NK-92 (cell line): ENCODE measurements at regions not wholly inside any gene's neighbourhood (a gene's known extent, or its start where the extent isn't known, plus 50 kb on each side); places are given as distances from the start of the nearest gene placed in this dataset.

Experiments
- DNase-seq: peaks from one replicate; lab custom pipeline; 2025; ENCODE audit not compliant: unreplicated experiment; lab: John Stamatoyannopoulos, UW

DNA sequence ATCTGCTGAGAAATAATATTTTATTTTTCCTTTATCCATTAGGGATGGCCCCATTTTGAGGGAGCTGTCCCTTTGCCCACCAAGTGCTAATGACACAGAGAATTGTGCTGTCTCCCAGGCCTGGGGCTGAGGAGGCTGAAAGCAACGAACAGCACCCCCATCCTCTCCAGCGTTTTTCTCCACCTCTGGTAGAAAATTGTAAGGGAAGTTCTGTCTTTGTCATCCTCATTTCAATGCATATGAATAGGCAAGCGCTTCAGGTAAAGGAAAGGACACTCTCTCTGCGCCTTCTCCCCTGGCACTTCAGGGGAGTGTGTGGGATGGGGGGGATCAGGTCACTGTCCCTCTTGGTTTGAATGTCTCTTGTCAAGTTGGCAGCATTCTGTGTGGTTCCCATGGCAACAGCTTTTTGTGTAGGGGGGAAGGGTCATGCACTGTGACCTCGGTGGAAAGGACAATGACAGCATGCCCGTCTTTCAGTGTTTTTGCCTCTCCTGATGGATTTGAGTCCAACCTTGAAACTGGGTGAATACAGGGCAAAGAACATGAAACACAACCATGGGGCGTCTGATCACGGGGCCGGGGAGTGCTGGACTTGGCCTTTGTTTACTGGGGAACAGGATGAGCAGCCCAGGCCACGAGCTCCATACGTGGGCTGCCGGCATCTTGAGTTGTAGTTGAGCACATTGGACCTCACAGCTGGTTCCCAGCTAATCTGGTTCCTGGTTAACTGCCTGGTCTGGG is 230.2 kb downstream of the VRK1 start:
- DNase-seq: no peak

DNA sequence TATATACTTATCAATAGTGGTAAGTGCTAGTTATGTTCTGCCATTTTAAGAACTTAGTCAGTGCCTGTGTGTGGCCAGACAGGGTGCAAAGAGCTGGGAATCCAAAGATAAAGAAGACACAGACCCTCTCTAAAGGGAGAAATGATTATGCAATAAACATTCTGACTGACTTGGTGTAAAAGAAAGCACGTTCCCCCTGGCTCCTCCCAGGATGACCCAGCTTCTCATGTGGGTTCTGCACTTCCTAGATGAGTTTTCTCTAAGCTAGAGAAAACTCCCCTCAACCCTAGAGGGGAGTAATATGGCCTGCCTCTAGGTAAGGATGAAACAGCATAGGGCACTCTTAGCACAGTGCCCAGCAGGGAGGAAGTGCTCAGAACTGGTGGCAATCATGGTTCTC is 231.2 kb downstream of the VRK1 start:
- DNase-seq: no peak

- DNase-seq: no peak
Observed at GRCh38 chr14:97029800-97030199, 232.6 kb downstream of the VRK1 start.

DNA sequence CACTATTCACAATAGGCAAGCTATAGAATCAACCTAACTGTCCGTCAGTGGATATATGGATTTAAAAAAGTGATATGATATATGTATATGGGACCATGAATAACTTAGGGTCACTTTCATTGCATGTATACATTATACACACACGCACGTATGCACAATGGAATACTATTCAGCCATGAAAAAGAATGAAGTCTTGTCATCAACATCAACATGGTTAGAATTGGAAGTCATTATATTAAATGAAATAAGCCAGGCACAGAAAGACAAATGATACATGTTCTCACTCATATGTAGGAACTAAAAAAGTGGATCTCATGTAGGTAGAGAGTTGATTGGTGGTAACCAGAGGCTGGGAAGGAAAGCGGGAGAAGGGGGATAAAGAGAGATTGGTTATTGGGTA is 234.3 kb downstream of the VRK1 start:
- DNase-seq: no peak

DNA sequence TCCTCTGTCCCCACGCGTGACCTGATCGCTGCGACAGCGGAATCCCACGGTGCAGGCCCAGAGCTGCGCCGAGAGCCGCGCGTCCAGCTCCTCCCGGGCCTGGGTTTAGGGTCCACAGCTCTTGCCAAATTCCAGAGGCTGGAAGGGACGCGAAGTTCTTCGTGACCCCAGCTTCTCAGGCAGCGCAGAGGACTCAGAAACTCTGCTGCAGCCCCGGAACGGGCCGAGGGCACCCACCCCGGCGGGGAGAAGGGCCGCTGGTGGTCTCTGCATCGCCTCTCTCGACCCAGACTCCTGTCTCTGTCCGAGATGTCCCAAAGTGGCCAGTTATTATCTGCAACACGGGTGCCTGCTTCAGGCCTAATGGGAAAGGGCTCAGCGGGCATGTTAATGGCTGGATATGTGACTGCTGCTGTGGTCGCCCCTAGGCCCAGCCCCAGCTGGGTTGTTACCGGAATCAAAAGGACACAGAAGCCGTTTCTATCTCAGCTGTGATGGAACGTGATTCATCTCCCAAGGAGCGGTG is 236.4 kb downstream of the VRK1 start:
- DNase-seq: no peak

DNA sequence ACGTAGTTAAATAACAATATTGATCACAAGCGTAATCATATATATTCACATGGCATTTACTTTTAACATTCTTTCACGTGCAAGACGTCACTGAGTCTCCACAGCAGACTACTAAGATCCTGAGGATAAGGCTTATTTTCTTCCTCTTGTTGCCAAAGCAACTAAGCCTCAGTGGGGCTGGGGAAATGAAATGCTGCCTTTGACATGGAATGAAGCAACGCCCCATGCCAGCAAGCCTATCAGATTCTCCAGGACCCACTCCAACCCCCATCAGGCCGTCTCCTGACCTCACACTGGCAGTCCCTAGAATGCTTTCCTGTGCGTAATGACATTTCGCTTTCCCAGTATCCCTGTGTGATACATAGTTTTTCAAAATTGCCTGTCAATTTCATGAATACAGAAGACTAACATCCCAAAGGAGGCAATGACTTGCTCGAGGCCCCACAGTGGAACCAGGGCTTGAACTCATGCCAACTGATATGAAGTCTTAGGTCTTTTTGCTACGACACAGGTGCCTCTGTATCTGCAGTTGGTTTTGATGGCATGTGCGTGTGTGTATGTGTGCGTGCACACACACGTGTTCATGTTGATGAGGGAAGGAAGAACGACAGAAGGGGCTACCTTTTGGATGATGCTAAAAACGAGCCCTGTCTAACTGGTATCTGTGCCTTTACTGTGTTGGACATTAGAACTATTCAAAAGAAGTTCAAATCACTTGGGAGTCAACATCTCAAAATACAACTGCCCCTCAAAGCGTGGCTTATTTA is 239.1 kb downstream of the VRK1 start:
- no peak for DNase-seq

GRCh38 chr14:97039717-97040363 is 242.7 kb downstream of the VRK1 start:
- DNase-seq: no peak

- no peak for DNase-seq
Observed at GRCh38 chr14:97046967-97047366, 249.8 kb downstream of the VRK1 start.

GRCh38 chr14:97052001-97052400 is 254.8 kb downstream of the VRK1 start:
- no peak for DNase-seq

GRCh38 chr14:97053941-97054340 is 256.8 kb downstream of the VRK1 start:
- DNase-seq: no peak

- no peak for DNase-seq
Observed at GRCh38 chr14:97055355-97055754, 258.2 kb downstream of the VRK1 start.

DNA sequence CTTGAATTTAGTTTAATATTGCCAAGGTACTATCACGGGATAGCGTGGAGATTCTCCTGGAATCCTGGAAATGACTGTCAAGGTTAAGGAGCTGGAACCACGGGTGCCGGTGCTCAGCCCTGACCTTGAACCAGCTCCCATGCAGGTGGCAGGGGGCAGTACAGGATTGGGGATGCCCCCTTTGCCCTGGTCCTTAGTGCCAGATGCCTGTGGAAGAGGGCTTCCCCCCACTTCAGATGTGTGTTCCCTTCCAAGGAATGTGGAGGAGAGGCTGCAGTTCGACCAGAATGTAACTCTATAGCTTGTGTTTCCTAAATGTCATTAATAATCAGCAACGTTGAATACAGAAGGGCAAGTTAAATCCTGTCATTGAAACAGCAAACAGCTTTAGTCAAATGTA is 258.9 kb downstream of the VRK1 start:
- DNase-seq: no peak

- no peak for DNase-seq
Observed at GRCh38 chr14:97057238-97058073, 260.3 kb downstream of the VRK1 start.

DNA sequence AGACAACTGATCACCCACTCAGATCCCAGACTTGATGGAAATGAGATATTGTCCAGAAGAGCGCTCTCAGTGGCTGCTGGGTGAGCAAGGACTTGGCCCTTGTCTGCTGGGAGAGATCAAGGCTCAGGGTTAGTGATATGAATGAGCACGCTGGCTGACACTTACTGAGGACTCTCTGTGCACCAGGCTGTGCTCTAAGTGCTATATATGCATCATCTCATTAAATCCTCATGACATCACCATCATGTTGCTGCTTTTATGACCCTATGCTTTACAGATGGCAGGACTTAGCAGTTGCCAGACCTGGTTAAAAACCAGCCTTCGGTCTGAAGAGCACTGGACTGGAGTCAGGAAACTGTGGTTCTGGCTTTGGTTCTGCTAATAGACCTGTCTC is 260.9 kb downstream of the VRK1 start:
- no peak for DNase-seq

DNA sequence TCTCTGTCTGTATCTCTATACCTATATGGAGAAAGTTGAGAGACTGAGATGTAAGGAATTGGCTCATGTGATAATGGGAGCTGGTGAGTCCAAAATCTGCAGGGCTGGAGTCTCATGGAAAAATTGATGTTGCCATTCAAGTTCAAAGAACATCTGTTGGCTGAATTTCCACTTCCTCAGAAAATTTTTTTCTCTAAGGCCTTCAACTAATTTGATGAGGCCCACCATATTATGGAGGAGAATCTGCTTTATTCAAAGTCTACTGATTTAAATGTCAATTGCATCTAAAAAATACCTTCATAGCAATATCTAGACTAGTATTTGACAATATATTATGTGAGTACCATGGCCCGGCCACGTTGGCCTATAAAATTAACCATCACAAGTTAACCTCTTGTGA is 261.4 kb downstream of the VRK1 start:
- no peak for DNase-seq

DNA sequence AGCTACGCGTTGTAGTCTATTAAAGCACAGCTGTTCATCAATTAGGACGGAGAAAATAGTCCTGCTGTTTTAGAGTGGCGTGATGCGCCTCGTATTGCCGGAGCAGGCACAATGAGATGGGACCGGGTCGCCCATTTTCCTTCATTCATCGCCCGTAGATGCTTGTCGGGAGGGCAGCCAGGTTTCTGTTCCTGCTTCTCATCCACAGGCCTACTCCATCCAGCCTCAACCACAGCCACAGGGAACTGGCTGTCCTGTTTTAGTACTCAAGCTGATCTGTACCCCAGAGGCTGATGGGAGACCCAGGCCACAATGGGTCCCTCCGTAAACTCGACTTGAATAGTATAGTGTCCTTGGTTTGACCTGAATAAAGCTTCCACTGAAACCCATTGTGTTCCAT is 264.0 kb downstream of the VRK1 start:
- DNase-seq: no peak

GRCh38 chr14:97061714-97062113 is 264.5 kb downstream of the VRK1 start:
- no peak for DNase-seq

DNA sequence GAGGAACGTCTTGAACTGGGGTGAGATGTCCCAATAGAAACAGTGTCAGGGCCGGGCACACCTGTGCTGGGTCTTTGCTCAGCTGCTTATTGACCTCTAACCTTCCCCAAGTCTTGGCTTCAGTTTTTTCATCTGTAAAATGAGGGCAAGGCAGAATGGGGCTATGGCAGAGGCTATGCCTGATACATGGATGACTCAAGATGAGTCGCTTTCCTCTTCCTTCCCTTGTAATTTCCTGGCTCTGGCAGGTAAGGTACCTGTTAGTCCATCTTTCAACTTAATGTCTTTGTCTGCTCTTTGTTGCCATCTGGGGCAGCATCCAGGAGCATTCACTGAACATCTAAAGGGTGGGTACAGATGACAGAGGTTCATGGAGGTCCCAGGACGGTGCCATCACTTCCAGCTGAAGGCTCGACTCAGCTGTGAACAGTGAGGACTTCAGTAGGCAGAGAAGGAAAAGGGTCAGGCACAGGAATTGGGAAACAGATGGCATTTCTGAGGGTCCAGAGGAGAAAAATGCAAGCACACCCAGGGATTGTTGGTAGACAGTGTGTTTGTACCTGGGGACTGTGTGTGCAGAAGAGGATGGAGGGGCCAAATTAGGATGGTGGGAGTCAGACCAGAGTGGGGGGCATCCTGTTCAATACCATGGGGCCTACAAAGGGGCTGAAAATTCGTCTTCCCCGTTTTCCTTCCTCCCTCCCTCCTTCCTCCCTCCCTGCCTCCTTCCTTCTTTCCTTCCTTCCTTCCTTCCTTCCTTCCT is 268.3 kb downstream of the VRK1 start:
- no peak for DNase-seq

DNA sequence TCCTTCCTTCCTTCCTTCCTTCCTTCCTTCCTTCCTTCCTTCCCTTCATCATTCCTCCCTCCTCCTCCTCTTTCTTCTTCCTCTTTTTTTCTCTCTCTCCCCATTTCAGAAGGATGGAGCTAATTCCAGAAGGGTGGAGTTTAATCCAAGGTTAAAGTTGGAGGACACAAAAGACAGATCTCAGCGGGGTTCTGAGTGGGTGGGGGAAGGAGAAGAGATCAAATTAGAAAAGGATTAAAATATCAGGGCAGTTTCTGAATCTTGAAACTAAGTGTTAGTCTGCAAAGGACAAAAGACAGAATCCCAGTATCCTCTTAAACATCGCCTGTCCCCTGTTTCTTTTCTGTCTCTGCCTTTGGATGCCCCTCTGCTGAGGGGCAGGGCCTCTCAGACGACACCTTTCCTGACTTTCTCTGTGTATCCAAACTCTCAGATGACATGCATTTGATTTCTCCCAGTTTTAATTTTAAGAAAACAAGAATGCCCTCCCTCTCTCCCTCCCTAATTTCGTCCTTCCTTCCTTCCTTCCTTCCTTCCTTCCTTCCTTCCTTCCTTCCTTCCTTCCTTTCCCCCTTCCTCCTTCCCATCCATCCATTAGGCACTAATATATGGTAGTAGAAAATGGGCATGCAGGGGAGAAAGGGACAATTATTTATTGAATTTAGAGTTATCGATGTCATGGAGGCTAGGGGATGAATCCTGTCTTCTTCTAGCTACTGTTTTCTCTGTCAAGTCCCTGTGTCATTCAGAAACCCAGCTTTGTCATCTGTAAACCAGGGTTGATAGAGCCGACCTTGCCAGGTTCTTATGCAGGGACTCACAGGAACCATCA is 269.1 kb downstream of the VRK1 start:
- no peak for DNase-seq
